ENCODE measurements at regions not wholly inside any gene's neighbourhood (a gene's known extent, or its start where the extent isn't known, plus 50 kb on each side); places are given as distances from the start of the nearest gene placed in this dataset.

DNA sequence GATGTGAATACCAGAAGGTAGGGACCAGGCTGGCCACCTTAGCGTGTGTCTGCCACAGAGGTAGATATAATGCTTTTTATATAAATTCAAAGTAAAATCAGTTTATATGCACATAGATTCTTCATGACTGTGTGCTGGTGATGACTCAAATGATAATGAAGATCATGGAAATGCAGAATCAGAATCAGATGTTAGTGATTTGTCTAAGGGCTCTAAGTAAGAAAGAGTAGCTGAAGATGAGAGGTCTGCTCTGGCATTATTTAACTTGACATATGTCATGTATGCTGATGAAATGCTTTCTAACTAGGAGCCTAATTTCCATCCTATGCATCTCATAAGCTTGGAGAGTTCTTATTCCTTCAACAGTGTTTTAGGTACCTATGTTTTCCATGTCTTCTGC, 50.3 kb upstream of the DPH6 start:
- no peak for DNase-seq

DNA sequence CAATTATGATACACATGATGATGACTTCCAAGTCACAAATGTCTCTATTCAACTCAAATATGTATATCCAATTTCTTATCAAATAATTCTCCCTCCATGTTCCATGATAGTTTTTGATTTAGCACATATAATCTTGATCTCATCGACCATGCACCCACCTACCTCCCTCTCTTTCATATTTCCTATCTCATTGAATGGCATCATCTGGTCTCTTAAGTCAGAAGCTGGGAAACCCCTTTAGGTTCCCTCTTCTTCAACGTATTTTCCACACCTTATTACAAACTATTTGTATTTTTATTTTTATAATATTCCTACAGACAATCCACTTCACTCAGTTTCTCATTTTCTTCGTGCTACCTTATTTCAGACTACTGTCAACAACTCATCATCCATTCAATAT, 56.9 kb upstream of the DPH6 start:
- no peak for DNase-seq

DNA sequence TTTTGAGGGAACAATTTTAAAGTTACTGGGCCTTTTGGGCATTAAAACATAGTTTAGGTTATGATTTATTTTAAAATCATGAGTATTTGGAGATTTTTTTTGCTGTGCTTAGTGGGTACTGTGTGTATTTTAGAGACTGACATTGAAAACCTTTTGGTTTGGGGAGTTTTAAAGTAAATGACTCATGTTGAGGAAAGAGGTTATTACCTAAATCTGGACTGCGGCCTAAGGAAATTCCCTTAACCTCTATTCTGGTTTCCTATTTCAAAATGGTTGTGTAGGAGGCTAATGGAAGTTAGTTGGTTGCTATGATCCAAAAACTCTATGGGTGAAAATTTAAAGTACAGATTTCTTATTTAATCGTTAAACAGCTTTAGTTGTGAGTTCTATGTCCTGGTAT, 57.3 kb upstream of the DPH6 start:
- DNase-seq = no peak

DNA sequence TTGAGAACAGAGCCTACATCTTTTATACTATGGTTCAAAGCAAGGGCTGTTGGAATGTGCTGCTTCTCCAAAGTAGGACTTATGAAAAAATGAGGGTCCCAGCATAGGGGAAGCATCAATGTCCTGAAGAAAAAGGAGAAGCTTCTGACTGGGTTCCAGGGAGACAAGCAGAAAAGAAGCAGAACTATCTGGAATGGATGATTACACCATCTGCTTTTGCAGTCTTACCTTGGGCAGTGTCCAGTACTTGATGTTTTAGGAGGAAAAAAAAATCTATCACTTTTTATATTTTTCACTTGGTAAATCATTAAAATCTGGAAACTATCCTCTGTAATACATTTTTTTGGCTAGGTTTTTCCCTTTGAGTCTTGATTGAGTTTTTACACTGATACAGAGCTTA, 57.9 kb upstream of the DPH6 start:
- DNase-seq = no peak

DNA sequence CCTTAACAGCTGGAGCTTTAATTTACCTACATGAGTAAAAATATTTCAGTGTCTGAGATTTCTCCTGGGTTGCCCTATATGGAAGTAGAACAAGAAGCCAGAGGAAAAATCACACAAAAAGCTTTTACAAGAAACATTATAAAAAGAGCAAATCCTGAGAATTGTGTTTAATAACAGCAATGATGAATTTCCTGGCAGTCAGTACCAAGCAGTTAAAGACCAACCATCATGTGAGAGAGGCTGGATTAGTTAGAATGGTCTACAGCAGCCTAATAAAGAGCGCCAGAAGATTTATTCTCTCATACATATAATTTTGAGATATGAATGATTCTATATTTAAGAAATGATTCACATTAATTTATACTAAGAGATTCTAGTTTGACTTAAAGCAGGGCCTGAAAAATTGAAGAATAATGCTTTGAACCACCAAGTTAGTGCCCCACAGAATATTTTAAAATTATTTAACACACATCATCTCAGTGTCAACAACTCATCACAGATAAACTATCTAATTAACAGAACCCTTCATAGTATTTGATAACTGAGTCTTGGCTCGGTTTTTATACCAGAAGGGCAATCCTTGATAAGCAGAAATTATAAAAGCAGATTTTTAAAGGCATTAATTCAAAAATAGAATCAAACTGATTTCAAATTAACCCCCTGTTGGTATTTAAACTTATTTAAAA, 59.9 kb upstream of the DPH6 start:
- DNase-seq = no peak

DNA sequence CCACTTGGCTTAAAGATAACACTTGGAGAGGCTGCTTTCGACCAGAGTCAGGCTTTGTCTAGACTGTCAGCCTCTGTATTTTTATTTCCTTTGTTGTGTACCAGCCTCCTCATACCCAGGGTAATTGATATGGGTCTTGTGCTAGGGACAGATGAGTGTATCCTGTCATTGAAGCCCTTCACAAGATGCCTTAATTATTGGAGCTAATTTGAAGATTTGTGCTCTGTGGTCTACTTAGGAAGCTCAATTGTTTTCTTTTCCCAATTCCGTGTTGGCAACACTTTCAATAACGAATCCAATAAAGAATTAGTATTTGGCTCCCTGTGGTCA, 60.5 kb upstream of the DPH6 start:
- DNase-seq = no peak

DNA sequence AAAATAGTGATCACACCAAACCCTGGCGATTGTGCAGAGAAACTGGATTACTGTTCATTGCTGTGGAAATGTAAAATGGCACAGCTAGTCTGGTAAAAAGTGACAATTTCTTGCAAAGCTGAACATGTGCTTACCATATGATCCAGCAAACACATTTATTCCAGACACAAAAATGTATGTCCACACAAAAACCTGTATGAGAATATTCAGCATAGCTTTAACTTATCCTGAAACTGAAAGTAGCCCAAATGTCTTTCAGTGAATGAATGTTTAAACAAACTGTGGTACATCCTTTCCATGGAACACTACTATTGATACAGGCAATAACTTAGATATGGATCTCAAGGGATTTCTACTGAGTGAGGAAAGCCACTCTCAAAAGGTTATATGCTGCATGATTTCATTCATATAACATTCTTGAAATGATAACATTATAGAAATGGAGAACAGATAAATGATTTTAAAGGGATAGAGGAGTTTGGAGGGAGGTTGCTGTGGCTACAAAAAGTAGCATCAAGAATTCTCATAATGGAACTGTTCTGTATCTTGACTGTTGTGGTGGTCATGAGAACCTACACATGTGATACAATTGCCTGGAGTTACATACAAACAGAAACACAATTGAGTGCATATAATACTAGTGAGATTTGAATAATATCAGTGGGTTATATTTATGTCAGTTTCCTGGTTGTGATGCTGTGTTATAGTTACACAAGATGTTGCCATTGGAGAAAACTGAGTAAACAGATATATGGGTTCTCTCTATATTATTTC, 70.7 kb upstream of the DPH6 start:
- DNase-seq = no peak

DNA sequence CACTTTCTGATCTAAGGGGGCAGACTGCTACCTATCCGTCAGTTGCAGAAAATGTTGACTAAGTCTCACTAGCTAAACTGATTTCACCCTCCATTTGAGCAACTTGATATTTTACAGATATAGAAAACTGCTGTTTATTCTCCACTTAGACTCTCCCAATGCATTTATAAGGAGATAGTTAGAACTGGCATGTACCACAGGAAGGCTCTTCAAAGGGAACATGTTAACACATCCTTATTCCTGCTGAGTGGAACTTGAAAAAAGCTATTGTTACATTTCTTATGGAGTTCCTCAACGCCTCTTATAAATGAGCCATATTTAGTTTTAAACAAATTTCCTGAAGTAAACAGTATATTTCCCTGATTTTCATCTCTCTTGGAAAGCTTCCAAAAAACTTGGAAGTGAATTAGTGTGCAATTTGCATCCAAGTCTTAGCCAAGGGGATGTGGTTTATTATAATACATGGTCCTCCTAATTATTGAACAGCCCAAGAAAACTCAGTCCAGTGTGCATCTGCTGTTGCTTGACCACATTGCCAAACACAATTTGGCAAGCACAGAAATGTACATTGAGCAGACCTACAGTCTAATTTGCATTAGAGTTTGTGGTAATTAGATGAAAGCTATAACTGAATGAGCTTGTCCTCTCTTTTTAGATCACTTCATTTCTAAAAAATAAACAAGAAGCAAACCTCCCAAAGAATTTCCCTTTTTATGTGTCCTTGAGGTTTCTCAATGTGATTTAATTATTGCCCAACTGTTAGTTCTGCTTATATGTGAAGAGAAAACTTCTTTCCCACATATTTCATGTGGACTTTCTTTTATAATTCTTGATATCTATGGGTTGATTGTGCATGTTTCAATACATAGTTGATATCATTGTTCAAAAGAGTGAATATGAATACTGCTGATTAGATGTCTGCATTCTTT, 72.6 kb upstream of the DPH6 start:
- no peak for DNase-seq

DNA sequence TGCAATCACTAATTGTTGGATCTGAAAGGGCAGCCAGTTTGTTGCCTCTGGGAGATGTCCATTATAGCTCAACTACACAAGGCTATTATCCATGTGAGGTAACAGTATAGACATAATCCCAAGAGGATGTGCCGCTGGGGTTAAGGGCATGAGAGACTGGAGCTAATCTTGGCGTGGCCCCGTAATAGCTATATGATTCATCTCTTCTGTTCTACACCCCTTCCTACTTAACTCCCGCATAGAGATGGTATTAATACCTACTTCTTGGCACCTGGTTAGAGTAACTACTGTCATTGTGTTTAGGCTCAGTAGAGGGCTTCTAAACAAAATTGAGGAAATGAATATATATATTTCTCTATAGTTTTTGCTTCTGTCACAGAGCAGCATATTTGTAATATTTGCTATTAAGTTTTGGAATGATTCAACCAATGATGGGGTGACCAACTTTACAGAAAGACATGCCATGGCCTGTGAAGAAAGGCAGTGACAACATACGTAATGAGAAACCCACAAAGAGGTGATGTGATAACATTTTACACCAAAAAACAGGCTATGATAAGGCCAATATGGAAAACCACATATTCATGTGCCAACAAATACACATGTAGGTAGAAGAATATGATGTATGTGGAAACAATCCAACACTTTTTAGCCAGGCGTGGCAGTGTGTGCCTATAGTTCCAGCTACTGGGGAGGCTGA, 76.8 kb upstream of the DPH6 start:
- no peak for DNase-seq

DNA sequence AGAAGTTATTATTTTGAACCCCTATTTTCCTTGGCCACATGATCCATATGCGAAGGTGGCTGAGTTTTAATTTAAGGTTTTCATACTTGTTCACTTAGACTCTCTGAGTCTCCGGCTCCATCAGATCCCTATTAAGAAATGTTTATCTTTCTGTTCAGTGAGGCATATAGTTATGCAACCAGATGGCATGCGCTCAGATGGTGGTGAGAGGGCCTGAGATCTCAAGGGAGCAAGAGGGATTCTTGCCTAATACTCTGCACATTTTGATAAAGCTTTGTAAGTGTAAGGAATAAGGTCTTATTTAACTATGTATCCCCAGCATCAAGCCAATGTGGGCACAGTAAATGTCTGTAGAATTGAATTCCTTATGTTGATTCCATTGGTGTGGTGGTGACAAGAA, 78.9 kb upstream of the DPH6 start:
- DNase-seq = no peak

DNA sequence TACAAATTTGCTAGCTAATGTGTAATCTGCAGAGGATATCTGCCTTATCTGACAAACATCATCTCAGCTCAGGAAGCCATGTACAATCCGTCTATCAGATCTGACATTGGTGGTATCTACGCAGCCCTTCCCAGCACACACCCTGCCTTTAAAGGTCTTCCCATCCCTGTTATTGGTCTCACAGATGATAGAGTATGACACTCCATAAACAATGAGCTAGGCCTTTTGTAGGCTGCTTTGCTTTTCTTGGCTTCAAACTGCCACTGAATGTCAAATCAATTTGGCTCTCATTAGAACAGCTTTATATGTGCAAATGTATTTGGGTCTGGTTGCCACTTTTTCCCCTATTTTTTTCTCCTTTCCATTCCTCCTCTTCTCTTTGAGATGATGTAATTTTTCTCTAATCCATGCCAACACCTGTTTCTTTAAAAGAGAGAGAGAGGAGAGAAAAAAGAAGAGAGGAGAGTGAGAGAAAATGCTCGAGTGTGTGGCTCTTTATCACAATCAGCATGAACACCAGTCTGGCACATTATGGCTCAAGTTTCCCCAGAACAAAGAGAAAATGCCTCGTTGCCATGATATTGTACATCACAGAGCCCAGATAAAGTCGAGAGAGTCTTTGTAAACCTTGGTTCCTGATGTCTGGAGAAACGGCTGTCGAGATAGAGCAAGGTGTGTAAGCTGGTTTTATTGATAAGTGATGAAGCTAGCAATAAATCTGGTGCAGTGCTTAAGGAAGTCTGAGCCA, 80.8 kb upstream of the DPH6 start:
- no peak for DNase-seq

DNA sequence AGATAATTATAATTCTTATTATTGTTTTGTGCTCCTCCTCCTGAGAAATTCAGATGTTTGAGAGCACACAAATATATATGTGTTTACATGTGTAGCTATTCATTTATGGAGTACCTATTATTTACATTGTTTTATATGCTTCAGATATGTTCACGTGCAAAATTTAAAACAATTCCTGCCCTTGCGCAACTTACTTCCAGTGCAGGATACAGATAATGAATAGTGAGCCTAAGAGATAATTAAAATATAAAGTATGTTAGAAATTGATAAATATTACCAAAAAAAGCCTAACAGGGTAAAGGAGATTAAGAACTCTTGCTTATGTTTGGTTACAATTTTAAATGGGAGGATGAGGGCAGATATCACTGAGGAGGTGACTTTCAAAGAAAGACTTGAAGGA, 81.7 kb upstream of the DPH6 start:
- no peak for DNase-seq

DNA sequence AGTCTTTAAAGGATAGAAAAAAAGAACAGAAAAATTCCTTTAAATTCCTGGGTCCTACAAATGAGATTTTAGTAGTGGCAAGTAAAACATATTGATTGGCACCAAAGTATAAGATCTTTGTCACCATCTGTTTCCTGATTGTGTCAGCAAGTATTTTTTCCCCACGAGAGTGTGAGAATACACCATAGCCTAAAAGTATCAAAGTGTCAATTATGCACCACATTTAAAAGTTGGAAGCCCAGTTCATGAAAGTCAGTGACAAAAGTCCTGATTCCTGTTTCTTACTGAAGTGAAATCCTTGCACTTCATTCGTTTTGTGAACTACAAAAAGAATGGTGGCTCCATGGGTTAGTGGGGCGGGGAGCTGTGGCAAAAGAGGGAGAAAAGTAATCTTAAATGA, 83.8 kb upstream of the DPH6 start:
- DNase-seq = no peak

DNA sequence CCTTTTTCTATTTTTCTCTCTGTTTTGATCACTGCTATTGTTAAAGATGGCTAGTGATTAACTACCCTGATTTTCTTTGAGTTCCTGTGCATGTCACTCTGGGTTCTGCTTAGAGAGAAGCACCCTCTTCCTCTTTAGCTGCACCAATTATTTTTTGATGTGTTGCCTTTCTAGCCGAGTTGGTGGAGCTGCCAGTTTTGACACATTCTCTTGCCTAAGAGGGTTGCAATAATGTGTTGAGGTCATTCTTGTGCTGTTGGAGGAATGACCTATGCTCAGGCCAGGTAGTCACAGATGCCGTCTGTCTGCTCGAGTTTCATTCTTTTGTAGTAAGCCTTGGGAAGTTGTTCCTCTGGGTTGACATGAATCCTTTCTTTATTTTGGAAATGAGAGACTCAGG, 84.6 kb upstream of the DPH6 start:
- no peak for DNase-seq

DNA sequence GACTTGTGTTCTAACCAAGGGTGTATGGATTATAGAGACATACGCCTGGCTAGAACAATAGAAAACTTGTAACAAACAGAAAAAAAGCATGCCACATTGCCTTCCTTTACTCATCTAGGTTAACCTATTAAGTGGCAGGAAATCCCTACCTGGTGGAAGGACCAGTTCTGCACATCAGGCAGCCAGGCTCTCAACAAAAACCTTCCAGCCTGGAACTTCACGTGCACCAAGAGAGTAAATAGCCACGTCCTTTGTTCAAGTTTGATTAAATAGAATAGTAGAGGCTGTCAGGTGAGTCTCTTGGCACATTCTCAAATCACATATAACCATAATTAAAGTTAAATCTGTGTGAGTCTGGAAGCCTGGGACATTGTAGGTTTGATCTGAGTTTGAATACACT, 85.0 kb upstream of the DPH6 start:
- DNase-seq = no peak

DNA sequence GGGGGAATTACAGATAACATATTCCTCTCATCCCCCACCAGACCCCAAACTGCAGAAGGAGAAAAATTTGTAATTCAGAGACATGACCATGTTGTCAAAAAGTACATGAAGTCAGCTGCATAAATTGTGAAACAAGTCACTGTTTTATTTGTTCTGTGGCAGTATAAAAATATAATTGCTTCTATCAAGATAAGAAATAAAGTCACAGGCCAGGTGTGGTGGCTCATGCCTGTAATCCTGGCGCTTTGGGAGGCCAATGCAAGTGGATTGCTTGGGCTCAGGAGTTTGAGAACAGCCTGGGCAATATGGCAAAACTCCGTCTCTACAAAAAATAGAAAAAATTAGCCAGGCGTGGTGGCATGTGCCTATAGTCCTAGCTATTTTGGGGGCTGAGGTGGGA, 87.7 kb upstream of the DPH6 start:
- DNase-seq = no peak

DNA sequence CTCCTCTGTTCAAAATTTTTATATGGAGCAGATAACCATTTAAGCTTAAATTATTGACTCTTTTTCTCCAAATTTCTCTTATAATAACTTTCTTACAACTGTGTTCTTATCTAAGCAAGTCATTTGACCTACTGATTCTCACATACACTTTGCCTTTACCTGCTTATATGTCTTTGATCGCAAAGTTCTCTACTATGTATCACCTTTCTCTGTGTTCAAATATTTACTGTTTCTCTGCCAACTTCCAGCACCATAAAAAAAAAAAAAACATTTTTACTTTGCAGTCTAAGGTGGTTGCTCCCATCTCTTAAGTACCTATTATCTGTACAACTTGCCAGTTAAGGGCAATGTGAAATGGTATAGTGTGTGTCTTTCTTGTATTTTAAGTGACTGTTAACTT, 100.8 kb upstream of the DPH6 start:
- DNase-seq = no peak

DNA sequence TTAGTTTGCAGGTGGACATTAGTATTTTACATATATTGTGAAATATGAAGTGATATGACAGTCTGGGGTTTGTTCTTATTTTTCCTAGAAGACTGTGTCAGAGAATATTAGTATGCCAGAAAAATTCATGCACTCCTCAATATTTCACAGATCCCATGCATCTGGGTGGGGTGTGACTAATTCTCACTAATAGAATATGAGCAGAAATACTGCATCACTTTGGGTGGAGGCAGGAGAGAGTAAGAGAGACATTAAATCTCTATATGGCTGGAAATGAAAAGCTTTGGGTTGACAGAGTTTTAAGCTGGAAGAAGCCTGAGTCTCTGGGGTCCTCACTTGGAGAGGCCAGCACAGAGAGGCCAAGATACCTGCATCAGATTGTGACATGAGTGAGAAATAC, 101.3 kb upstream of the DPH6 start:
- no peak for DNase-seq

DNA sequence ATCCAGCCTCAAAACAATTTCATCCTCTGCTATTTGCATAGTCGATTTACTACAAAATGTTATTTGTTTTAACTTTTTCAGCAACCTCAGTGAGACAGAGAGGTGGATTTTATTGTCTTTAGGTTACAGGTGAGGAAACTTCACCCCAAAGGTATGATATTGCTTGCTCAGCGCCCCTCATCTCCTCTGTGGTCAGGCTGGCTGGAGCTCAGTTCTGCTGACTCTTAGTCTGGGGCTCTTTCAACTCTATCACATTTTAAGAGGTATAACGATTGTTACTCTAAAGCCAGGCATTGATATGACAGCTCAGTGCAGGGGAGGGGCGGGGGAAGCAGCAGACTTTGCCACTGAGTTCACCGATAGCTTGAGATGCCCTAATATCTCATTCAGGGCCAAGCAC, 103.0 kb upstream of the DPH6 start:
- DNase-seq = no peak

DNA sequence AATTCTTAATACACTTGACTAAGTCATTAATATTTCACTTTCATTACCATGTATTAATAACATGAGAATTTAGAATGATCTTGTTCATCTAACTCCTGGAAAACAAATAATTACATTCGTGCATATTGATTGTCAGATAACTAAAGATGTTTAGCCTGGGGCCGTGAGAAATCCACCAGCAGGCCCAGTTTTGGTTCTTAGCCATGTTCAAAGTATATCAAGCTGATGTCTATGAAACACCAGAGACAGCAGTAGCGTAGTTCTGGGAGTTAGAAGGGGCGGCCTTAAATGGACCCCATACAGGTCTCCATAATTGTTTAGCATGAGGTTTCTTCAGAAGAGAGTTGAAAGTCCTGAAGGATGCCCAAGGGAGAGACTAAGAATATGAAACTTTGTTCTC, 103.6 kb upstream of the DPH6 start:
- no peak for DNase-seq

DNA sequence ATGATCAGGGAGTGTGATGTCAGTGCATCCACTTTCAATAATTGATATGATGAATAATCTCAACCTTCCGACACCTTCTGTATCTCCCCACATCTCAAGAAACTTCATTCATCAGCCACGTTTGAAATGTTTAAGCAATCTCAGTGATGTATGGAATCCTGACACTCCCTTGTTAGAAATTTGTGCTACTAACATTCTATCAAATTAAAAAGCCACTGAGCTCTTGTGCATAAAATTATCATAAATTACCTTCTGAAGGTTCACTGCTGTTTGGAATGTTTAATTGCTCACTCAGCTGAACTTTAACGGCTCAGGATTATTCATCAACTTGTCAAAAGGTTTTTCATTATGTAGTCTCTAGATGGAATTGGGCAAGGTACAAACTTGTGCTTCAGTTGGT, 108.4 kb upstream of the DPH6 start:
- no peak for DNase-seq

DNA sequence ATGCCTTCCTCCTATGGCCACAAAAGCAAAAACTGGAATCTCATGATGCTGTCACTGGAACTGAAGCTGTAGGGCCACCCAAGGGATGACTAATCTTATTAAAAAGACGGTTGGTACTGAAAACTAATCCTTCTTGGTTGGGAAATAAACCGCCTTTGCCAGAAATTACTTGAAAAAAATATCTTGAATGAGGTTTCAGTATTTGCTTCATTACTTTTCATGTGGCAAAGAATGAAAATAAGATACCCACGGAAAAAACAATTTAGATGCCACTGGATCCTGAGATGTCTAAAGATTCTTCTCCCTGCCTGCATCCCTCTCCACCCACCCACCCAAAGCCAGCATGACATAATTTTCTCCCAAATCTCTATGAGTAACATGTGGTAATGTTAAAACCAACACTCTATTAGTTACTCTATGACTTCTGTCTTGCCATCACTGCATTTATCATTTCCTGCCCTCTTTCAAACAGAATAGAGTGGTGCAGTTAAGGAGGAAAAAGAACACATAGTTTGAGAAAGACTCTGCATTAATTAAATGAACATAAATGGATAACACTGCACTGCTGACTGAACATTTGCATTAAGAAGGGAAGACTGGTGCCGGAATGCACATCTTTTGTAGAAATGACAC, 111.8 kb upstream of the DPH6 start:
- DNase-seq = no peak
